ENCODE measurements at regions not wholly inside any gene's neighbourhood (a gene's known extent, or its start where the extent isn't known, plus 50 kb on each side); places are given as distances from the start of the nearest gene placed in this dataset.
"Not testable (repeated sequence)": the region's sequence is repeated elsewhere in the genome, so short reads cannot be mapped to it uniquely, and the experiment has no call there.

- TF ChIP-seq CTCF (IDR thresholded peaks at IDR 0.05; ENCODE audit: borderline replicate concordance, control extremely low read depth, extremely low read depth, insufficient read depth, missing control alignments), result no peak
- no peak for DNase-seq (ENCODE audit: low spot score)
- in situ Hi-C loops (cut with MboI; ENCODE audit: low sequenced_read_pairs, unreplicated experiment), result no loop called here
These were observed 126.4 kb downstream of the OXSM start for GRCh38 chr3:25916321-25916720.

GRCh38 chr3:25931967-25932366, 142.1 kb downstream of the OXSM start:
- DNase-seq (ENCODE audit: low spot score); in situ Hi-C loops (cut with MboI; ENCODE audit: low sequenced_read_pairs, unreplicated experiment): not testable (repeated sequence)

GRCh38 chr3:25938566-25939325, 148.9 kb downstream of the OXSM start:
- no peak for TF ChIP-seq CTCF (IDR thresholded peaks at IDR 0.05; ENCODE audit: borderline replicate concordance, control extremely low read depth, extremely low read depth, insufficient read depth, missing control alignments)
- in situ Hi-C loops (cut with MboI; ENCODE audit: low sequenced_read_pairs, unreplicated experiment), result no loop called here
- DNase-seq (ENCODE audit: low spot score), result no peak

- DNase-seq (ENCODE audit: low spot score), result no peak
- TF ChIP-seq CTCF (IDR thresholded peaks at IDR 0.05; ENCODE audit: borderline replicate concordance, control extremely low read depth, extremely low read depth, insufficient read depth, missing control alignments), result no peak
- in situ Hi-C loops (cut with MboI; ENCODE audit: low sequenced_read_pairs, unreplicated experiment), result no loop called here
These were observed 151.0 kb downstream of the OXSM start for GRCh38 chr3:25940935-25941334.

GRCh38 chr3:25944329-25944728, 154.4 kb downstream of the OXSM start:
- DNase-seq (ENCODE audit: low spot score), result no peak
- in situ Hi-C loops (cut with MboI; ENCODE audit: low sequenced_read_pairs, unreplicated experiment), result no loop called here
- no peak for TF ChIP-seq CTCF (IDR thresholded peaks at IDR 0.05; ENCODE audit: borderline replicate concordance, control extremely low read depth, extremely low read depth, insufficient read depth, missing control alignments)

GRCh38 chr3:25945366-25945765, 155.5 kb downstream of the OXSM start:
- no peak for TF ChIP-seq CTCF (IDR thresholded peaks at IDR 0.05; ENCODE audit: borderline replicate concordance, control extremely low read depth, extremely low read depth, insufficient read depth, missing control alignments)
- in situ Hi-C loops (cut with MboI; ENCODE audit: low sequenced_read_pairs, unreplicated experiment), result no loop called here
- DNase-seq (ENCODE audit: low spot score), result no peak

- DNase-seq (ENCODE audit: low spot score), result no peak
- in situ Hi-C loops (cut with MboI; ENCODE audit: low sequenced_read_pairs, unreplicated experiment), result no loop called here
These were observed 155.9 kb downstream of the OXSM start for GRCh38 chr3:25945836-25946235.

More at GRCh38 chr3:25945836-25946235, 155.9 kb downstream of the OXSM start:
- no peak for TF ChIP-seq CTCF (IDR thresholded peaks at IDR 0.05; ENCODE audit: borderline replicate concordance, control extremely low read depth, extremely low read depth, insufficient read depth, missing control alignments)
